Mesenchymal stem cell (in vitro differentiated cells and primary cell): ENCODE measurements at regions not wholly inside any gene's neighbourhood (a gene's known extent, or its start where the extent isn't known, plus 50 kb on each side); places are given as distances from the start of the nearest gene placed in this dataset.

Experiments used
- DNase-seq: peaks from one replicate; pipeline ENCODE4 v3.0.0-alpha.2; 2013
- H2AFZ ChIP-seq: one replicate; pipeline ENCODE4 v1.6.1; 2013; ENCODE audit warnings: low read depth, mild to moderate bottlenecking, control low read depth, inconsistent platforms, low read length, moderate library complexity
- H2AK5ac ChIP-seq: 2 replicates; pipeline ENCODE4 v1.6.1; 2013; ENCODE audit warnings: low read length, moderate library complexity, mild to moderate bottlenecking, inconsistent platforms; ENCODE audit not compliant: severe bottlenecking
- H2BK120ac ChIP-seq: one replicate; pipeline ENCODE4 v1.6.1; 2013; ENCODE audit warnings: low read depth, mild to moderate bottlenecking, inconsistent platforms, low read length, moderate library complexity
- H2BK12ac ChIP-seq, 2 experiments: one replicate each; pipeline ENCODE4 v1.6.1; 2013; ENCODE audit warnings: inconsistent platforms in 2 of 2, low read length in 2 of 2, mild to moderate bottlenecking in 2 of 2, moderate library complexity in 2 of 2, control low read depth in 1 of 2
- H2BK15ac ChIP-seq: one replicate; pipeline ENCODE4 v1.6.1; 2013; ENCODE audit warnings: mild to moderate bottlenecking, low read depth, inconsistent platforms; ENCODE audit not compliant: poor library complexity, severe bottlenecking
- H2BK5ac ChIP-seq: 2 replicates; pipeline ENCODE4 v1.6.1; 2013; ENCODE audit warnings: low read depth, mild to moderate bottlenecking, low read length, control low read depth, inconsistent platforms; ENCODE audit not compliant: poor library complexity, severe bottlenecking
- H3K14ac ChIP-seq, 2 experiments: one replicate each; pipeline ENCODE4 v1.6.1; 2013; ENCODE audit warnings: inconsistent platforms in 2 of 2, low read length in 2 of 2, control low read depth in 1 of 2, mild to moderate bottlenecking in 1 of 2, moderate library complexity in 1 of 2
- H3K18ac ChIP-seq, 2 experiments: one replicate each; pipeline ENCODE4 v1.6.1; 2013; ENCODE audit warnings: inconsistent platforms in 2 of 2, low read length in 2 of 2, control low read depth in 1 of 2, low read depth in 1 of 2, mild to moderate bottlenecking in 1 of 2
- H3K23ac ChIP-seq, 2 experiments: one replicate each; pipeline ENCODE4 v1.6.1; 2013; ENCODE audit warnings: inconsistent platforms in 2 of 2, low read length in 2 of 2, mild to moderate bottlenecking in 2 of 2, moderate library complexity in 2 of 2, control low read depth in 1 of 2
- H3K27ac ChIP-seq: 2 replicates; pipeline ENCODE4 v1.5.1; 2013; ENCODE audit warnings: mild to moderate bottlenecking, moderate library complexity, low read length, control low read depth, inconsistent platforms; ENCODE audit not compliant: poor library complexity, severe bottlenecking
- H3K27me3 ChIP-seq, 2 experiments: 2 replicates each; pipeline versions ENCODE4 v1.6.1 to v1.7.0; 2013; ENCODE audit warnings: low read length in 2 of 2, mild to moderate bottlenecking in 2 of 2, moderate library complexity in 2 of 2, control low read depth in 1 of 2, inconsistent platforms in 1 of 2; ENCODE audit not compliant: control insufficient read depth in 1 of 2, insufficient read depth in 1 of 2
- H3K36me3 ChIP-seq, 2 experiments: 2 replicates each; pipeline versions ENCODE4 v1.6.1 to v1.7.0; 2013; ENCODE audit warnings: low read length in 2 of 2, control low read depth in 1 of 2, inconsistent platforms in 1 of 2, low read depth in 1 of 2, mild to moderate bottlenecking in 1 of 2; ENCODE audit not compliant: insufficient read depth in 2 of 2, control insufficient read depth in 1 of 2
- H3K4ac ChIP-seq, 2 experiments: one replicate each; pipeline ENCODE4 v1.6.1; 2013; ENCODE audit warnings: inconsistent platforms in 2 of 2, low read length in 2 of 2, mild to moderate bottlenecking in 2 of 2, moderate library complexity in 2 of 2, control low read depth in 1 of 2, low read depth in 1 of 2
- H3K4me1 ChIP-seq: 2 replicates; pipeline ENCODE4 v1.6.1; 2013; ENCODE audit warnings: low read depth, low read length, control low read depth; ENCODE audit not compliant: control insufficient read depth, insufficient read depth
- H3K4me2 ChIP-seq: 2 replicates; pipeline ENCODE4 v1.6.1; 2013; ENCODE audit warnings: low read length, mild to moderate bottlenecking, inconsistent platforms; ENCODE audit not compliant: poor library complexity, severe bottlenecking
- H3K4me3 ChIP-seq, 2 experiments: 2 replicates each; pipeline versions ENCODE4 v1.5.1 to v1.7.0; 2013; ENCODE audit warnings: low read length in 2 of 2, mild to moderate bottlenecking in 2 of 2, control low read depth in 1 of 2, low read depth in 1 of 2; ENCODE audit not compliant: insufficient read depth in 1 of 2
- H3K79me1 ChIP-seq: replicated peaks from 2 replicates; pipeline ENCODE4 v1.6.1; 2013; ENCODE audit warnings: mild to moderate bottlenecking, control low read depth, low read length, inconsistent platforms; ENCODE audit not compliant: poor library complexity, severe bottlenecking
- H3K9ac ChIP-seq: 2 replicates; pipeline ENCODE4 v1.7.0; 2013; ENCODE audit warnings: mild to moderate bottlenecking, low read length, moderate library complexity
- H3K9me3 ChIP-seq: 2 replicates; pipeline ENCODE4 v1.7.0; 2013; ENCODE audit warnings: mild to moderate bottlenecking, low read length; ENCODE audit not compliant: control insufficient read depth
- H4K8ac ChIP-seq: one replicate; pipeline ENCODE4 v1.6.1; 2013; ENCODE audit warnings: inconsistent platforms, mild to moderate bottlenecking, low read length, moderate library complexity
- H4K91ac ChIP-seq: one replicate; pipeline ENCODE4 v1.6.1; 2013; ENCODE audit warnings: mild to moderate bottlenecking, low read length, inconsistent platforms
- WGBS: methylation state at CpG from one replicate; pipeline ENCODE4 v1.1.7; 2013; ENCODE audit warnings: mixed read lengths; 5-methylcytosine and 5-hydroxymethylcytosine counted together

DNA sequence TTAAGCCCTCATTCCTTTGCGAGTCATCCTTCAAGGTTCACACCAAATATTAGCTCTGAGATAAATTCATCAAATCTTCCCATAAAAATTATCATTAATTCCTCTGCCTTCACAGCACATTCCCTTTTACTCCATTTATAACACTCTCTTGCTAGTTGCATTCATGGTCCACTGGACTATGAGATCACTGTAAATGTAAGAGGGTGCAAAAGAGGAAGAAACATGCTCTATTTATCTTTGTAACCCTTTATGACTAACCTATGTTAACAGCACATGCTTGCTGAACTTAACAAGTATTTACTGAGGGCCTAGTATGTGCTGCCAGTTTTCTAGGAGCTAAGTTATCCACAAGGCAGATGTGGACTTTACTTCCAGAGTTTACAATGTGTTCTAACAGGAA lies 86.7 kb upstream of the TMEM168 start:
- Histone ChIP-seq H4K91ac (no peak overlapping the region), H2BK5ac (no peak overlapping the region), H3K18ac (no peak overlapping the region), H3K36me3 (peaks cover 0 to 9% of the 10 kb centered on the region in 2 experiments), H2BK12ac (no peak overlapping the region), H3K4me3 (no peak overlapping the region), H3K14ac (no peak overlapping the region), H3K4me2 (no peak overlapping the region), H3K27ac (no peak overlapping the region), H2AFZ (no peak overlapping the region), H3K4me1 (peaks cover 4% of the 10 kb centered on the region), H2AK5ac (no peak overlapping the region), H3K4ac (no peak overlapping the region), H2BK120ac (no peak overlapping the region), H3K9me3 (no peaks in the 10 kb centered on the region), H3K27me3 (no peaks in the 10 kb centered on the region), H3K79me1 (peaks cover 18% of the 10 kb centered on the region), H3K23ac (no peak overlapping the region), H4K8ac (no peak overlapping the region), H3K9ac (no peak overlapping the region), H2BK15ac (no peak overlapping the region)
- 94% methylated on average over 1 of the region's 1 CpG for WGBS
- peak; percentile 11 for DNase-seq

DNA sequence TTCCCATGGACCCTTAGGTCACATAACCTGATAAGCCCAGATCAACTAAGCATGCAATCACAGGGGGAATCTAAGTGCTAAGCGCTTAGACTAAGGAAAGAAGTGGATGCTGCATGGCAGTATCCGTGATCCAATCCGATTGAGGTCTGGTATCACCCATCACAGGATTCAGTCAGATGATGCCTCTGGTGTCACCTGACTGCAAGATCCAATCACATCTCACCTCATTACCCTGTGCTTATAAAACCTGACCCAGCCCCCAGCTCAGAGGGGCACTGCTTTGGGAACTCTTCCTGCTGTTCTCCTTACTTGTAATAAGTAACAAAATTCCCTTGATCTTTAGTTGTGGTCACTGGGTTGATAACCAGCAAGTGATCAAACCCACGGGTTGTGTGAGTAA lies 84.7 kb upstream of the TMEM168 start:
- Histone ChIP-seq H3K4ac (no peak overlapping the region), H2BK120ac (no peak overlapping the region), H2AFZ (no peak overlapping the region), H4K8ac (no peak overlapping the region), H3K23ac (no peak overlapping the region), H2BK5ac (no peak overlapping the region), H3K79me1 (peaks cover 9% of the 10 kb centered on the region), H3K18ac (no peak overlapping the region), H2BK12ac (no peak overlapping the region), H3K14ac (no peak overlapping the region), H4K91ac (no peak overlapping the region), H2AK5ac (no peak overlapping the region), H3K4me3 (no peak overlapping the region), H3K27ac (no peak overlapping the region), H2BK15ac (no peak overlapping the region), H3K9me3 (no peaks in the 10 kb centered on the region), H3K9ac (no peak overlapping the region), H3K36me3 (no peaks in the 10 kb centered on the region), H3K4me2 (no peak overlapping the region), H3K4me1 (no peaks in the 10 kb centered on the region), H3K27me3 (no peaks in the 10 kb centered on the region)
- WGBS: 93% methylated on average over 3 of the region's 4 CpGs
- DNase-seq: no peak

DNA sequence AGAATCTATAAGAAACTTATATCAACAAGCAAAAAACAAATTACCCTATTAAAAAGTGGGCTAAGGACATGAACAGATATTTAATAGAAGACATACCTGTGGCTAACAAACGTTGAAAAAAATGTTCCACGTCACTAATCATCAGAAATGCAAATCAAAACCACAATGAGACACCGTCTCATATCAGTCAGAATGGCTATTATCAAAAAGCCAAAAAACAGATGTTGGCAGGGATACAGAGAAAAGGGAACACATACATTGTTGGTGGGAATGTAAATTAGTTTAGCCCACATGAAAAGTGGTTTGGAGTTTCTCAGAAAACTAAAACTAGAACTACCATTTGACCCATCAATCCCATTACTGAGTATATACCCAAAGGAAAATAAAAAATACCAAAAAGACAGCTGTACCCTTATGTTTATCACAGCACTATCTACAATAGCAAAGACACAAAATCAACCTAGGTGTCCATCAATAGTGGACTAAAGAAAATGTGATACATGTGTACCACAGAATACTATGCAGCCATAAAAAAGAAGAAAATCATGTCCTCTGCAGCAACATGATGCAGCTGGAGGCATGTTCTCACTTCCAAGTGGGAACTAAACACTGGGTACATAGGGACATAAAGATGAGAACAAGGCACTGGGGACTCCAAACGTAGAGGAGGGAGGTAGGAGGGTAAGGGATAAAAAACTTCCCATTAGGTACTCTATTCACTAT lies 83.8 kb upstream of the TMEM168 start:
- Histone ChIP-seq H2BK120ac (no peak overlapping the region), H3K36me3 (peaks cover 0 to 2% of the 10 kb centered on the region in 2 experiments), H2AFZ (no peak overlapping the region), H2BK12ac (no peak overlapping the region), H3K4me3 (no peak overlapping the region), H3K4ac (no peak overlapping the region), H3K14ac (no peak overlapping the region), H2BK5ac (no peak overlapping the region), H3K79me1 (peaks cover 12% of the 10 kb centered on the region), H3K27ac (no peak overlapping the region), H3K9ac (no peak overlapping the region), H4K8ac (no peak overlapping the region), H3K9me3 (no peaks in the 10 kb centered on the region), H2BK15ac (no peak overlapping the region), H3K18ac (no peak overlapping the region), H3K4me1 (no peaks in the 10 kb centered on the region), H4K91ac (no peak overlapping the region), H3K23ac (no peak overlapping the region), H2AK5ac (no peak overlapping the region), H3K27me3 (no peaks in the 10 kb centered on the region), H3K4me2 (no peak overlapping the region)
- WGBS: 93% methylated on average over 2 of the region's 4 CpGs
- DNase-seq: no peak

DNA sequence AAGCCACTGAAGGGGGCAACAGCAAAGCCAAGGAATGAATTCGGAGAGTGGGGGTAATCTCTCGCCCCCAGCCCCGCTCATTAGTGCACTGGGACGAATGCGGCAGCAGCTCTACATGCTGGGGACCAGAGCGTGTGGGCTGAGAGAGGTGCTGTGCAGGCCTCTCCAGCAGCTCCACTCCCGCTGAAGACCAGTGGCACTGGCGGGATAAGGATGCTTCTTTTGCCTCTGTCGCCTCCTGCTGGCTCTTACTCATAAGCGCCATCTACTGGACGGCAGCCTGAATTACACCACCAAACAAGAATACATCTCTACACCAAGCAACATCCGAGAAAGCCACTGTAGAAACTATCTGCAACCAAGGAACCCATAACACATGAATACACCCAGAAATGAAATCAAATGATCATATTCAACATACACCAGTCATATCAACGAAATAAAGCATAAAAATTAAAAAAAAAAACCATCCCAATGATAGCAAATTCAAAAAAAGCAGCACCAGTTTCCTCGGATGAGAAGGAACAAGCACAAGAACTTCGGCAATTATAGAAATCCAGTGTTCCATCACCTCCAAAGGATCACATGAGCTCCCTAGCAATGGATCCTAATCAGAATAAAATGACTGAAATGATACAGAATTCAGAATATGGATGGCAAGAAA lies 79.0 kb upstream of the TMEM168 start:
- no peak overlapping the region for H3K4me2 ChIP-seq
- DNase-seq: peak; percentile 52
- no peak overlapping the region for H3K18ac ChIP-seq
- H3K9me3 ChIP-seq: no peaks in the 10 kb centered on the region
- H2BK12ac ChIP-seq: no peak overlapping the region
- no peak overlapping the region for H3K23ac ChIP-seq
- H3K4ac ChIP-seq: no peak overlapping the region
- H3K27me3 ChIP-seq: no peaks in the 10 kb centered on the region
- no peak overlapping the region for H3K9ac ChIP-seq
- no peak overlapping the region for H2BK5ac ChIP-seq
- H4K91ac ChIP-seq: no peak overlapping the region
- no peak overlapping the region for H3K4me3 ChIP-seq
- no peaks in the 10 kb centered on the region for H3K4me1 ChIP-seq
- H4K8ac ChIP-seq: no peak overlapping the region
- 48% methylated on average over 14 of the region's 15 CpGs for WGBS
- peaks cover 0 to 8% of the 10 kb centered on the region in 2 experiments for H3K36me3 ChIP-seq
- H3K27ac ChIP-seq: no peak overlapping the region
- H2BK15ac ChIP-seq: no peak overlapping the region
- peaks cover 25% of the 10 kb centered on the region for H3K79me1 ChIP-seq
- no peak overlapping the region for H2AK5ac ChIP-seq
- no peak overlapping the region for H2AFZ ChIP-seq
- no peak overlapping the region for H3K14ac ChIP-seq
- H2BK120ac ChIP-seq: no peak overlapping the region
